ENCODE measurements at regions not wholly inside any gene's neighbourhood (a gene's known extent, or its start where the extent isn't known, plus 50 kb on each side); places are given as distances from the start of the nearest gene placed in this dataset.
"Not testable (repeated sequence)": the region's sequence is repeated elsewhere in the genome, so short reads cannot be mapped to it uniquely, and the experiment has no call there.

GRCh38 chr3:30479737-30480136, 126.7 kb upstream of the TGFBR2 start:
- DNase-seq (ENCODE audit: low read depth in 4 of 4, low spot score in 3 of 4), result not testable (repeated sequence)

- not testable (repeated sequence) for DNase-seq (ENCODE audit: low read depth in 4 of 4, low spot score in 3 of 4)
Measured at GRCh38 chr3:30480156-30480555, 126.2 kb upstream of the TGFBR2 start.

- no peak for DNase-seq (ENCODE audit: low read depth in 4 of 4, low spot score in 3 of 4)
Measured at GRCh38 chr3:30480587-30480986, 125.8 kb upstream of the TGFBR2 start.

GRCh38 chr3:30481241-30481640, 125.2 kb upstream of the TGFBR2 start:
- DNase-seq (ENCODE audit: low read depth in 4 of 4, low spot score in 3 of 4), result no peak

- not testable (repeated sequence) for DNase-seq (ENCODE audit: low read depth in 4 of 4, low spot score in 3 of 4)
Measured at GRCh38 chr3:30484229-30484628, 122.2 kb upstream of the TGFBR2 start.

GRCh38 chr3:30486368-30486767, 120.0 kb upstream of the TGFBR2 start:
- no peak for DNase-seq (ENCODE audit: low read depth in 4 of 4, low spot score in 3 of 4)

- DNase-seq (ENCODE audit: low read depth in 4 of 4, low spot score in 3 of 4), result no peak
Measured at GRCh38 chr3:30488070-30488756, 118.2 kb upstream of the TGFBR2 start.

GRCh38 chr3:30492322-30493192, 113.8 kb upstream of the TGFBR2 start:
- no peak for DNase-seq (ENCODE audit: low read depth in 4 of 4, low spot score in 3 of 4)

GRCh38 chr3:30493911-30494311, 112.5 kb upstream of the TGFBR2 start:
- DNase-seq (ENCODE audit: low read depth in 4 of 4, low spot score in 3 of 4), result no peak

- no peak for DNase-seq (ENCODE audit: low read depth in 4 of 4, low spot score in 3 of 4)
Measured at GRCh38 chr3:30495172-30496065, 111.0 kb upstream of the TGFBR2 start.

- no peak for DNase-seq (ENCODE audit: low read depth in 4 of 4, low spot score in 3 of 4)
Measured at GRCh38 chr3:30496066-30496966, 110.1 kb upstream of the TGFBR2 start.

- DNase-seq (ENCODE audit: low read depth in 4 of 4, low spot score in 3 of 4), result no peak
Measured at GRCh38 chr3:30498587-30498967, 107.8 kb upstream of the TGFBR2 start.

GRCh38 chr3:30500666-30501399, 105.6 kb upstream of the TGFBR2 start:
- DNase-seq (ENCODE audit: low read depth in 4 of 4, low spot score in 3 of 4), result no peak

GRCh38 chr3:30501526-30501925, 104.9 kb upstream of the TGFBR2 start:
- no peak for DNase-seq (ENCODE audit: low read depth in 4 of 4, low spot score in 3 of 4)

- DNase-seq (ENCODE audit: low read depth in 4 of 4, low spot score in 3 of 4), result no peak
Measured at GRCh38 chr3:30502051-30502741, 104.2 kb upstream of the TGFBR2 start.

GRCh38 chr3:30502742-30503073, 103.7 kb upstream of the TGFBR2 start:
- DNase-seq (ENCODE audit: low read depth in 4 of 4, low spot score in 3 of 4), result no peak

GRCh38 chr3:30503446-30503845, 103.0 kb upstream of the TGFBR2 start:
- no peak for DNase-seq (ENCODE audit: low read depth in 4 of 4, low spot score in 3 of 4)

GRCh38 chr3:30504939-30505338, 101.5 kb upstream of the TGFBR2 start:
- no peak for DNase-seq (ENCODE audit: low read depth in 4 of 4, low spot score in 3 of 4)
